IMR-90 (cell line): ENCODE measurements at regions not wholly inside any gene's neighbourhood (a gene's known extent, or its start where the extent isn't known, plus 50 kb on each side); places are given as distances from the start of the nearest gene placed in this dataset.
"Not testable (repeated sequence)": the region's sequence is repeated elsewhere in the genome, so short reads cannot be mapped to it uniquely, and the experiment has no call there.

Source experiments
- ATAC-seq: fragments of 200-7000 bp; cut with Tn5 transposase; 2 replicates; pipeline ENCODE4 v1.9.1; 2020; ENCODE audit warnings: low read depth, mild to moderate bottlenecking, moderate library complexity
- BruUV-seq: library from RNA; stranded (reverse); fragments of 400-500 nt; replicated peaks from 2 replicates; lab custom pipeline; 2021; lab: Mats Ljungman, UMichigan
- CTCF ChIA-PET: fragments of 300-600 bp; formaldehyde crosslinking; extraction: SDS; loops from one replicate; lab custom pipeline; 2021; ENCODE audit warnings: antibody characterized with exemption; lab: Yijun Ruan, JAX
- POLR2A ChIA-PET: fragments of 300-600 bp; sonication (Branson Sonifier 250); formaldehyde crosslinking; loops from one replicate; lab custom pipeline; 2022; ENCODE audit warnings: antibody characterized with exemption; ENCODE audit not compliant: unreplicated experiment; lab: Charles Lee
- DNase-seq: peaks from one replicate; pipeline ENCODE4 v3.0.0; 2013
- H2AFZ ChIP-seq: replicated peaks from 2 replicates; pipeline ENCODE3; 2013; ENCODE audit warnings: low read length, mild to moderate bottlenecking; ENCODE audit not compliant: poor library complexity
- H2AK5ac ChIP-seq: 2 replicates; pipeline ENCODE4 v1.6.1; 2013; ENCODE audit warnings: low read depth, low read length, inconsistent platforms
- H2AK9ac ChIP-seq: replicated peaks from 2 replicates; pipeline ENCODE3; 2013; ENCODE audit warnings: mild to moderate bottlenecking, low read depth, low read length, moderate library complexity; ENCODE audit not compliant: poor library complexity
- H2BK120ac ChIP-seq: 2 replicates; pipeline ENCODE4 v1.6.1; 2013; ENCODE audit warnings: low read depth, low read length, inconsistent platforms
- H2BK15ac ChIP-seq: 3 replicates; pipeline ENCODE4 v1.6.1; 2013; ENCODE audit warnings: low read depth, low read length, inconsistent platforms
- H2BK20ac ChIP-seq: 2 replicates; pipeline ENCODE4 v1.6.1; 2013; ENCODE audit warnings: low read depth, mild to moderate bottlenecking, inconsistent platforms, low read length, moderate library complexity
- H2BK5ac ChIP-seq: 2 replicates; pipeline ENCODE4 v1.6.1; 2013; ENCODE audit warnings: mild to moderate bottlenecking, low read depth, low read length, inconsistent platforms; ENCODE audit not compliant: poor library complexity, severe bottlenecking
- H3K14ac ChIP-seq: replicated peaks from 2 replicates; pipeline ENCODE4 v1.6.1; 2013; ENCODE audit warnings: low read depth, low read length, inconsistent platforms
- H3K18ac ChIP-seq: 2 replicates; pipeline ENCODE4 v1.6.1; 2013; ENCODE audit warnings: low read depth, low read length, control low read depth
- H3K23ac ChIP-seq: 2 replicates; pipeline ENCODE4 v1.6.1; 2013; ENCODE audit warnings: low read depth, low read length, inconsistent platforms
- H3K27ac ChIP-seq: 2 replicates; pipeline ENCODE4 v1.5.1; 2013; ENCODE audit warnings: mild to moderate bottlenecking, control low read depth, low read length; ENCODE audit not compliant: insufficient read depth
- H3K27me3 ChIP-seq: 2 replicates; pipeline ENCODE4 v1.6.1; 2013; ENCODE audit warnings: low read length; ENCODE audit not compliant: control insufficient read depth, insufficient read depth
- H3K36me3 ChIP-seq: 2 replicates; pipeline ENCODE4 v1.6.1; 2013; ENCODE audit warnings: low read length, mixed read lengths; ENCODE audit not compliant: control insufficient read depth, insufficient read depth
- H3K4ac ChIP-seq: 2 replicates; pipeline ENCODE4 v1.6.1; 2013; ENCODE audit warnings: low read depth, low read length, inconsistent platforms
- H3K4me1 ChIP-seq: 2 replicates; pipeline ENCODE4 v1.6.1; 2013; ENCODE audit warnings: low read length, mixed read lengths; ENCODE audit not compliant: control insufficient read depth, insufficient read depth
- H3K4me2 ChIP-seq: 2 replicates; pipeline ENCODE4 v1.6.1; 2013; ENCODE audit warnings: low read depth, mild to moderate bottlenecking, control low read depth, low read length, moderate library complexity
- H3K4me3 ChIP-seq: 2 replicates; pipeline ENCODE4 v1.5.1; 2013; ENCODE audit warnings: low read depth, mild to moderate bottlenecking, control low read depth, low read length, moderate library complexity; ENCODE audit not compliant: insufficient read depth
- H3K56ac ChIP-seq: 2 replicates; pipeline ENCODE4 v1.6.1; 2013; ENCODE audit warnings: low read length, inconsistent platforms; ENCODE audit not compliant: insufficient read depth; ENCODE audit errors: extremely low read depth
- H3K79me1 ChIP-seq, 2 experiments: 2 replicates each; pipeline ENCODE4 v1.6.1; 2013; ENCODE audit warnings: low read length in 2 of 2, inconsistent platforms in 1 of 2, low read depth in 1 of 2
- H3K9ac ChIP-seq: 2 replicates; pipeline ENCODE4 v1.6.1; 2013; ENCODE audit warnings: low read depth, low read length, control low read depth
- H3K9me1 ChIP-seq: 2 replicates; pipeline ENCODE4 v1.6.1; 2013; ENCODE audit warnings: low read length, inconsistent platforms; ENCODE audit not compliant: insufficient read depth
- H3K9me3 ChIP-seq: 2 replicates; pipeline ENCODE4 v1.6.1; 2013; ENCODE audit warnings: low read length; ENCODE audit not compliant: control insufficient read depth, insufficient read depth
- H4K20me1 ChIP-seq: 2 replicates; pipeline ENCODE4 v1.6.1; 2013; ENCODE audit warnings: low read length, inconsistent platforms; ENCODE audit not compliant: insufficient read depth
- H4K5ac ChIP-seq: 2 replicates; pipeline ENCODE4 v1.6.1; 2013; ENCODE audit warnings: mild to moderate bottlenecking, low read depth, low read length, control low read depth
- H4K8ac ChIP-seq, 2 experiments: 2 replicates each; pipeline ENCODE4 v1.6.1; 2013; ENCODE audit warnings: low read depth in 2 of 2, low read length in 2 of 2, control low read depth in 1 of 2, inconsistent platforms in 1 of 2
- H4K91ac ChIP-seq: 2 replicates; pipeline ENCODE4 v1.6.1; 2013; ENCODE audit warnings: low read depth, low read length, inconsistent platforms; ENCODE audit not compliant: insufficient read depth
- CEBPB ChIP-seq: IDR thresholded peaks from 2 replicates; pipeline ENCODE4 v1.6.1; 2012; ENCODE audit warnings: low read depth, low read length, improper control_type of control experiment
- FOS ChIP-seq: fragments of 150-350 bp; IDR thresholded peaks from 2 replicates; pipeline ENCODE4 v1.6.1; 2016; ENCODE audit warnings: low read depth, low read length
- SMC3 ChIP-seq: fragments of 150-350 bp; IDR thresholded peaks from 2 replicates; pipeline ENCODE4 v1.6.1; 2016; ENCODE audit warnings: low read depth, mild to moderate bottlenecking, antibody characterized with exemption, low read length, moderate library complexity
- WGBS, 2 experiments: methylation state at CpG; one replicate each; pipeline versions ENCODE4 v1.1.5 to v1.1.7; 2013; ENCODE audit warnings: missing lambda C conversion rate in 2 of 2; ENCODE audit not compliant: insufficient read length in 1 of 2; ENCODE audit errors: extremely low coverage in 2 of 2; 5-methylcytosine and 5-hydroxymethylcytosine counted together
- dilution Hi-C: fragments of 300-500 bp; cut with HindIII; formaldehyde crosslinking; loops from one replicate; pipeline ENCODE4 v1.14.3; 2018; ENCODE audit warnings: low sequenced_read_pairs; ENCODE audit not compliant: unreplicated experiment
- in situ Hi-C: fragments of 300-500 bp; cut with MboI; formaldehyde crosslinking; loops from 3 replicates; pipeline ENCODE4 v1.14.3; 2019; ENCODE audit warnings: low sequenced_read_pairs, inconsistent platforms, mixed read lengths
- intact Hi-C: fragments of 100-400 bp; cut with micrococcal nuclease; formaldehyde crosslinking; loops from 2 replicates; pipeline ENCODE4 v1.10.0; 2022

GRCh38 chr2:8612734-8613179, 69.1 kb upstream of the ID2 start:
- H3K27me3 ChIP-seq, result peaks cover 10% of the 10 kb centered on the region; the same call in 1 of the 2 replicates
- 0 out of 2 replicates have a peak overlapping the region, but pooled peaks have one; percentile 21 for H2AK5ac ChIP-seq
- TF ChIP-seq SMC3 (no peak), FOS (no peak), CEBPB (no peak)
- H2BK20ac ChIP-seq, result no peak overlapping the region; the same call in 1 of the 2 replicates
- H4K20me1 ChIP-seq, result no peaks in the 10 kb centered on the region
- no peak overlapping the region; the same call in 1 of the 2 replicates for H3K56ac ChIP-seq
- H2AFZ ChIP-seq, result no peak overlapping the region
- H3K27ac ChIP-seq, result no peak overlapping the region
- intact Hi-C loops (no loop called here), dilution Hi-C loops (no loop called here), in situ Hi-C loops (no loop called here)
- H3K14ac ChIP-seq, result no peak overlapping the region; the same call in 1 of the 2 replicates
- H4K8ac ChIP-seq, result no peak overlapping the region
- POLR2A ChIA-PET, result no interaction called here
- H3K4ac ChIP-seq, result no peak overlapping the region
- H2AK9ac ChIP-seq, result no peak overlapping the region
- no peak overlapping the region for H3K18ac ChIP-seq
- H3K9me1 ChIP-seq, result no peaks in the 10 kb centered on the region
- no TSS peak for BruUV-seq
- ATAC-seq (0 out of 2 replicates have a peak, but pooled peaks have one; percentile 11), DNase-seq (no peak)
- no peak overlapping the region for H4K5ac ChIP-seq
- H3K4me3 ChIP-seq, result no peak overlapping the region
- no peak overlapping the region for H2BK15ac ChIP-seq
- CTCF ChIA-PET, result no interaction called here
- no peak overlapping the region for H3K23ac ChIP-seq
- H2BK120ac ChIP-seq, result no peak overlapping the region
- peaks cover 2% of the 10 kb centered on the region; the same call in 1 of the 2 replicates for H3K4me1 ChIP-seq
- H3K79me1 ChIP-seq, result no peaks in the 10 kb centered on the region
- WGBS, 2 experiments, result no CpG with 5 or more reads among the region's 7 CpGs
- H3K36me3 ChIP-seq, result no peaks in the 10 kb centered on the region
- H4K91ac ChIP-seq, result no peak overlapping the region
- no peak overlapping the region for H3K4me2 ChIP-seq
- H3K9me3 ChIP-seq, result no peaks in the 10 kb centered on the region; the same call in 1 of the 2 replicates
- no peak overlapping the region for H2BK5ac ChIP-seq
- no peak overlapping the region for H3K9ac ChIP-seq

GRCh38 chr2:8613207-8613999, 68.5 kb upstream of the ID2 start:
- H2BK15ac ChIP-seq, H2BK120ac ChIP-seq, H2AK9ac ChIP-seq, H3K4ac ChIP-seq, in situ Hi-C loops, H3K4me2 ChIP-seq, H4K5ac ChIP-seq, H3K23ac ChIP-seq, H2BK20ac ChIP-seq, H2AFZ ChIP-seq, H3K79me1 ChIP-seq, ATAC-seq, intact Hi-C loops, H3K4me3 ChIP-seq, CTCF ChIA-PET, H4K8ac ChIP-seq, H3K14ac ChIP-seq, DNase-seq, H4K20me1 ChIP-seq, H2BK5ac ChIP-seq, H3K9me3 ChIP-seq, H3K9ac ChIP-seq, H3K27ac ChIP-seq, BruUV-seq, H3K4me1 ChIP-seq, H3K9me1 ChIP-seq, H3K18ac ChIP-seq, POLR2A ChIA-PET, H2AK5ac ChIP-seq, dilution Hi-C loops, H4K91ac ChIP-seq, H3K56ac ChIP-seq, H3K36me3 ChIP-seq: not testable (repeated sequence)
- H3K27me3 ChIP-seq, result peaks cover 10% of the 10 kb centered on the region; the same call in 1 of the 2 replicates
- no CpG with 5 or more reads among the region's 8 CpGs for WGBS, 2 experiments
